Caco-2 (cell line): ENCODE measurements at regions not wholly inside any gene's neighbourhood (a gene's known extent, or its start where the extent isn't known, plus 50 kb on each side); places are given as distances from the start of the nearest gene placed in this dataset.

Experiments used
- BruUV-seq: library from RNA; stranded (reverse); fragments of 400-500 nt; replicated peaks from 2 replicates; lab custom pipeline; 2021; lab: Mats Ljungman, UMichigan
- CTCF ChIA-PET: fragments of 300-600 bp; sonication (Branson Sonifier 250); formaldehyde crosslinking; loops from one replicate; lab custom pipeline; 2022; ENCODE audit warnings: antibody characterized with exemption; lab: Charles Lee
- POLR2A ChIA-PET: fragments of 300-600 bp; sonication (Branson Sonifier 250); formaldehyde crosslinking; loops from one replicate; lab custom pipeline; 2022; ENCODE audit warnings: antibody characterized with exemption; lab: Charles Lee
- DNase-seq, 2 experiments: peaks; one replicate each; pipeline versions ENCODE4 v3.0.0 to v3.0.0-alpha.2; 2020 to 2022
- H3K27me3 ChIP-seq: replicated peaks from 2 replicates; pipeline ENCODE4 v1.6.0; 2011; ENCODE audit warnings: low read length; ENCODE audit not compliant: control insufficient read depth, insufficient read depth
- H3K36me3 ChIP-seq: 2 replicates; pipeline ENCODE4 v1.5.1; 2011; ENCODE audit warnings: low read length; ENCODE audit not compliant: control insufficient read depth, insufficient read depth
- H3K4me1 ChIP-seq: fragments of 250-450 bp; sonication (Bioruptor Pico); 2 replicates; pipeline ENCODE4 v1.5.1; 2020; ENCODE audit warnings: mild to moderate bottlenecking
- H3K4me3 ChIP-seq: 2 replicates; pipeline ENCODE4 v1.5.1; 2011; ENCODE audit warnings: low read depth, mild to moderate bottlenecking, control low read depth, low read length
- H3K9me3 ChIP-seq: fragments of 250-450 bp; sonication (Bioruptor Pico); 2 replicates; pipeline ENCODE4 v1.5.1; 2020; ENCODE audit warnings: mild to moderate bottlenecking, moderate library complexity
- H3K27ac Mint-ChIP-seq: one replicate; pipeline ENCODE4 v1.8.0; 2022; ENCODE audit warnings: mixed read lengths; ENCODE audit not compliant: unreplicated experiment
- H3K27me3 Mint-ChIP-seq: one replicate; pipeline ENCODE4 v1.8.0; 2022; ENCODE audit warnings: mixed read lengths; ENCODE audit not compliant: insufficient read depth, unreplicated experiment
- H3K36me3 Mint-ChIP-seq: one replicate; pipeline ENCODE4 v1.8.0; 2022; ENCODE audit warnings: mild to moderate bottlenecking, mixed read lengths; ENCODE audit not compliant: insufficient read depth, unreplicated experiment
- H3K4me1 Mint-ChIP-seq: one replicate; pipeline ENCODE4 v1.8.0; 2022; ENCODE audit warnings: low read depth, mixed read lengths; ENCODE audit not compliant: unreplicated experiment
- H3K4me3 Mint-ChIP-seq: one replicate; pipeline ENCODE4 v1.8.0; 2022; ENCODE audit warnings: mild to moderate bottlenecking, moderate library complexity, mixed read lengths; ENCODE audit not compliant: unreplicated experiment
- H3K9me3 Mint-ChIP-seq: one replicate; pipeline ENCODE4 v1.8.0; 2022; ENCODE audit warnings: mixed read lengths; ENCODE audit not compliant: unreplicated experiment
- intact Hi-C: fragments of 100-400 bp; cut with micrococcal nuclease; formaldehyde crosslinking; loops from one replicate; pipeline ENCODE4 v1.10.0; 2022; ENCODE audit not compliant: unreplicated experiment
- TF ChIP-seq, protein P1 (sequence below), 2 experiments: fragments of 200-600 bp in 1 of 2; IDR thresholded peaks; 1 replicate in 1 of 2; 2 replicates in 1 of 2; pipeline versions ENCODE4 v1.5.1 to v1.8.0; 2011 to 2022; ENCODE audit warnings: antibody characterized with exemption in 1 of 2, control low read depth in 1 of 2, inconsistent platforms in 1 of 2, low read depth in 1 of 2, low read length in 1 of 2, mild to moderate bottlenecking in 1 of 2, moderate library complexity in 1 of 2; ENCODE audit not compliant: insufficient read depth in 1 of 2, severe bottlenecking in 1 of 2, unreplicated experiment in 1 of 2

DNA sequence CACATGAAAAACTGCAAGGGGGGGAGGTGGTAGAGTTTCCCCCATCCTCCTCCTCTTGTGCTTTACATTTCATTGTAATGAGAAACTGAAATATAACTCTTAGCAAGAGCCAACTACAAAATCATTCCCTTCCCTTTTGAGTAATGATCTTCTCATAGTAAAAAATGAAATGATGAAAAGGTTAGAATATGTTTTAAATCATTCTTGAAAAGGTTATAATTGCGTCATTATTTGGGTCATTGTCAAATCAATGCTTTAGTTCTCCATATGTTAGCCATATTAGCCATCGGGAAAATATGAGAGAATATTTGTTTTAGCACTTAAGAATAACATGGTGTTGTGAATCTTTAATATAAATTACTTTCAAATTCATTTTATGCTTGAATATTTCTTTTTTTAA is 1185.0 kb upstream of the CDH18 start:
- Mint-ChIP-seq H3K27me3 (no peaks in the 10 kb centered on the region), H3K36me3 (no peaks in the 10 kb centered on the region), H3K27ac (no peak overlapping the region), H3K4me1 (no peaks in the 10 kb centered on the region), H3K9me3 (no peaks in the 10 kb centered on the region), H3K4me3 (no peak overlapping the region)
- BruUV-seq: no TSS peak
- H3K4me3 ChIP-seq: no peak overlapping the region
- H3K27me3 ChIP-seq: no peaks in the 10 kb centered on the region
- TF ChIP-seq, protein P1, sequence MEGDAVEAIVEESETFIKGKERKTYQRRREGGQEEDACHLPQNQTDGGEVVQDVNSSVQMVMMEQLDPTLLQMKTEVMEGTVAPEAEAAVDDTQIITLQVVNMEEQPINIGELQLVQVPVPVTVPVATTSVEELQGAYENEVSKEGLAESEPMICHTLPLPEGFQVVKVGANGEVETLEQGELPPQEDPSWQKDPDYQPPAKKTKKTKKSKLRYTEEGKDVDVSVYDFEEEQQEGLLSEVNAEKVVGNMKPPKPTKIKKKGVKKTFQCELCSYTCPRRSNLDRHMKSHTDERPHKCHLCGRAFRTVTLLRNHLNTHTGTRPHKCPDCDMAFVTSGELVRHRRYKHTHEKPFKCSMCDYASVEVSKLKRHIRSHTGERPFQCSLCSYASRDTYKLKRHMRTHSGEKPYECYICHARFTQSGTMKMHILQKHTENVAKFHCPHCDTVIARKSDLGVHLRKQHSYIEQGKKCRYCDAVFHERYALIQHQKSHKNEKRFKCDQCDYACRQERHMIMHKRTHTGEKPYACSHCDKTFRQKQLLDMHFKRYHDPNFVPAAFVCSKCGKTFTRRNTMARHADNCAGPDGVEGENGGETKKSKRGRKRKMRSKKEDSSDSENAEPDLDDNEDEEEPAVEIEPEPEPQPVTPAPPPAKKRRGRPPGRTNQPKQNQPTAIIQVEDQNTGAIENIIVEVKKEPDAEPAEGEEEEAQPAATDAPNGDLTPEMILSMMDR (IDR thresholded peaks at IDR 0.05; ENCODE audit: insufficient read depth in 1 of 2, low read depth in 1 of 2, low read length in 1 of 2, severe bottlenecking in 1 of 2, unreplicated experiment in 1 of 2): no peak
- no peaks in the 10 kb centered on the region for H3K4me1 ChIP-seq
- no peak for DNase-seq
- CTCF ChIA-PET: no interaction called here
- H3K9me3 ChIP-seq: no peaks in the 10 kb centered on the region
- intact Hi-C loops: no loop called here
- no peaks in the 10 kb centered on the region for H3K36me3 ChIP-seq
- POLR2A ChIA-PET: no interaction called here

DNA sequence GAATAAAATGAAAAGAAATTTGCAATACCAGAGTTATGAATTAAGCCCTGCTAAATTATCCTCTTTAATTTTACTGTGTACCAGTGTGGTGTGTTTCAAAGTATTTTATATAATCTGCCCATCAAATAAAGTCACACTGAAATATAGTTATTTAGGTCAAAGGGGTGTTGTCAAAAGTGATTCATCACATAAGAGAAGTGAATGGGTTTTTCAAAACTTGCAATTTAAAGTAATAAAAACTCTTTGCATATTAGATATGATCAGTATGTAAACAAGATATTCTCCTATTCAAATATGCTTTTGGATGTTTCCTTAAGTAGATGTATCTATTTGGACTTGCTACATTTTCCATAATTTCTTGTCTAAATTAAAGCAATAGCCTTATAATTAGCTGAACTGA is 1183.0 kb upstream of the CDH18 start:
- Mint-ChIP-seq H3K27me3 (no peaks in the 10 kb centered on the region), H3K27ac (no peak overlapping the region), H3K9me3 (no peaks in the 10 kb centered on the region), H3K4me3 (no peak overlapping the region), H3K36me3 (no peaks in the 10 kb centered on the region), H3K4me1 (no peaks in the 10 kb centered on the region)
- ChIA-PET POLR2A (no interaction called here), CTCF (no interaction called here)
- no peak for DNase-seq
- no peak overlapping the region for H3K4me3 ChIP-seq
- H3K36me3 ChIP-seq: no peaks in the 10 kb centered on the region
- TF ChIP-seq, protein P1 (IDR thresholded peaks at IDR 0.05; ENCODE audit: insufficient read depth in 1 of 2, low read depth in 1 of 2, low read length in 1 of 2, severe bottlenecking in 1 of 2, unreplicated experiment in 1 of 2): no peak
- no peaks in the 10 kb centered on the region for H3K27me3 ChIP-seq
- BruUV-seq: no TSS peak
- no peaks in the 10 kb centered on the region; the same call in 1 of the 2 replicates for H3K9me3 ChIP-seq
- intact Hi-C loops: no loop called here
- H3K4me1 ChIP-seq: no peaks in the 10 kb centered on the region

DNA sequence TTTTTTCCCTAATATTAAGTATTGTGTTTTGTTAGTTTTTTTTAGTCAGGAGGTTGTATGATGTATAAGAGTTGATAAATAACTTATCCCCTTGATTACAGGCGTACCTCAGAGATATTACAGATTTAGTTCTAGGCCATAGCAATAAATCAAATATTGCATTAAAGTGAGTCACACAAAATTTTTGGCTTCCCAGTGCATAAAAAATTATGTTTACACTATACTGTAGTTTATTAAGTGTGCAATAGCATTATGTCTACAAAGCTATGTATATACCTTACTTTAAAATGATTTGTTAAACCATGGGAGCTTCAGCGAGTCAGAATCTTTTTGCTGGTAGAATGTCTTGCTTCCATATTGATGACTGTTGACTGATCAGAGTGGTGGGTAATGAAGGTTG is 1180.6 kb upstream of the CDH18 start:
- Histone ChIP-seq H3K9me3 (no peaks in the 10 kb centered on the region; the same call in 1 of the 2 replicates), H3K36me3 (no peaks in the 10 kb centered on the region), H3K4me1 (no peaks in the 10 kb centered on the region), H3K27me3 (no peaks in the 10 kb centered on the region), H3K4me3 (no peak overlapping the region)
- ChIA-PET CTCF (no interaction called here), POLR2A (no interaction called here)
- Mint-ChIP-seq H3K4me3 (no peak overlapping the region), H3K27me3 (no peaks in the 10 kb centered on the region), H3K27ac (no peak overlapping the region), H3K36me3 (no peaks in the 10 kb centered on the region), H3K4me1 (no peaks in the 10 kb centered on the region), H3K9me3 (no peaks in the 10 kb centered on the region)
- TF ChIP-seq, protein P1 (IDR thresholded peaks at IDR 0.05; ENCODE audit: insufficient read depth in 1 of 2, low read depth in 1 of 2, low read length in 1 of 2, severe bottlenecking in 1 of 2, unreplicated experiment in 1 of 2): no peak
- BruUV-seq: no TSS peak
- intact Hi-C loops: no loop called here
- DNase-seq: no peak
